Pancreas (tissue), 10 donors: ENCODE measurements at regions not wholly inside any gene's neighbourhood (a gene's known extent, or its start where the extent isn't known, plus 50 kb on each side); places are given as distances from the start of the nearest gene placed in this dataset.

Source experiments
- ATAC-seq, 4 donors: fragments of 200-7000 bp; cut with Tn5 transposase; one replicate each; pipeline versions ENCODE4 v1.8.0 to v1.9.1; 2020; ENCODE audit warnings: mild to moderate bottlenecking in 4 of 4, moderate library complexity in 4 of 4
- DNase-seq, 6 donors: peaks; one replicate each; pipeline ENCODE4 v3.0.0-alpha.2; 2020
- FAIRE-seq: peaks from 2 replicates; lab custom pipeline; 2012; peaks lifted over from hg19 to GRCh38; lab: Jason Lieb, UNC
- H3K27ac ChIP-seq, 4 donors: fragments of 200-600 bp; sonication (generic); 1 replicate in 3 of 4; 2 replicates in 1 of 4; pipeline versions ENCODE4 v1.5.0 to v1.8.0; 2020
- H3K27me3 ChIP-seq, 4 donors: fragments of 200-600 bp; one replicate each; pipeline ENCODE4 v1.8.0; 2021
- H3K36me3 ChIP-seq, 3 donors: fragments of 200-600 bp; sonication (generic) in 1 of 3; one replicate each; pipeline versions ENCODE4 v1.5.0 to v1.8.0; 2020 to 2021
- H3K4me1 ChIP-seq, 3 donors: fragments of 200-600 bp; one replicate each; pipeline ENCODE4 v1.8.0; 2021
- H3K4me3 ChIP-seq, 4 donors: fragments of 200-600 bp; sonication (generic) in 2 of 4; one replicate each; pipeline versions ENCODE4 v1.5.0 to v1.8.0; 2020 to 2021
- H3K9me3 ChIP-seq, 4 donors: fragments of 200-600 bp; one replicate each; pipeline ENCODE4 v1.8.0; 2021
- WGBS, 2 donors: extraction: QIAGEN DNeasy Blood & Tissue Kit; methylation state at CpG; one replicate each; pipeline ENCODE4 v1.1.7; 2013; 5-methylcytosine and 5-hydroxymethylcytosine counted together
- intact Hi-C, 3 donors: fragments of 100-400 bp; cut with DNase I; formaldehyde crosslinking; loops; one replicate each; pipeline versions ENCODE4 v1.11.1 to v1.14.2; 2022
- TF ChIP-seq, protein P1 (sequence below), 4 donors: fragments of 200-600 bp; sonication (generic) in 3 of 4; IDR thresholded peaks; one replicate each; pipeline versions ENCODE4 v1.5.0 to v1.8.0; 2021; ENCODE audit warnings: antibody characterized with exemption in 4 of 4
- donor health status: healthy with polysubstance abuse.
- donor health status: DM: no; HTN: no; CAD: no; lungs with moderate emphysema.
- donor health status: DM: no; HTN: no; CAD: no.
- donor health status: control.
- donor health status: control.
- donor health status: Bipolar disorder and iron deficiency.
- donor health status: DM: yes; HTN: yes; CAD: no.
- donor health status: DM: no; HTN: no; CAD: no.
- donor health status: DM: no; HTN: no; CAD: no.
- donor health status: DM: yes; HTN: yes; CAD: no.

DNA sequence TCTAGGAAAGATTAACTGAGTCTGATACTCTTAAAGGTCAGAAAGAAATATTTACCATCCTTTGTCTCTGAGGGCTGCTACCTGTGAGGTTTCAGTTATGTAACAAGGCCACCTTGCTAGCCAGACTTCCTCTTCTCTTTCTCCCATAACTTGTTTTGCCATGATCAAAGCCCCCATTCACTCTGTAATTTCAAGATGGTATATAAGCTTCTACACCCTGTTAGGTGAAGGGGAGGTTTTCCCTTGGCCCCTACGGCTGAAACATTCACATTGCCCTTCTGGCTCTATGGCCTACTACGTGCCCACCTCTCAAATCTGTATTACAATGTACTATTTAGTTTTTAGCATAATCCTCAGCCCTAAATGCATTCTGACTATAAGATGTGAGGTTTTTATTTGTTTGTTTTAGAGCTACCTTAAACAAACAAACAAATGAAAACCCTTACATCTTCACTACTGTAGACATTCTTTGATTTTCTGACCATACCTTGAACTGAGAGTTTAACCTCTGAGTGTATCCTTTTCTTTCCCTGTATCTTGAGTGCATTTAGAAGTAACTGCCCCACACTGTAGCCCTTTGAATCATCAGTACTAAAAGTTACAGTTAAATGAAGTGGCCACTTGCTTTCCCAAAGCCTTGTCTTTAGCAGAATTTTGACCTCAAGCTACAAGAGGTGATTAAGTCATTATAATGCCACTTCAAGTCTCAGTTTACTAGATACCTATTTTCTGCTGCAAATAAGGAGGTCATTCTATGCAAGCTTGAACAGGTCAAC lies 332.2 kb downstream of the SOCS6 start:
- TF ChIP-seq, protein P1, sequence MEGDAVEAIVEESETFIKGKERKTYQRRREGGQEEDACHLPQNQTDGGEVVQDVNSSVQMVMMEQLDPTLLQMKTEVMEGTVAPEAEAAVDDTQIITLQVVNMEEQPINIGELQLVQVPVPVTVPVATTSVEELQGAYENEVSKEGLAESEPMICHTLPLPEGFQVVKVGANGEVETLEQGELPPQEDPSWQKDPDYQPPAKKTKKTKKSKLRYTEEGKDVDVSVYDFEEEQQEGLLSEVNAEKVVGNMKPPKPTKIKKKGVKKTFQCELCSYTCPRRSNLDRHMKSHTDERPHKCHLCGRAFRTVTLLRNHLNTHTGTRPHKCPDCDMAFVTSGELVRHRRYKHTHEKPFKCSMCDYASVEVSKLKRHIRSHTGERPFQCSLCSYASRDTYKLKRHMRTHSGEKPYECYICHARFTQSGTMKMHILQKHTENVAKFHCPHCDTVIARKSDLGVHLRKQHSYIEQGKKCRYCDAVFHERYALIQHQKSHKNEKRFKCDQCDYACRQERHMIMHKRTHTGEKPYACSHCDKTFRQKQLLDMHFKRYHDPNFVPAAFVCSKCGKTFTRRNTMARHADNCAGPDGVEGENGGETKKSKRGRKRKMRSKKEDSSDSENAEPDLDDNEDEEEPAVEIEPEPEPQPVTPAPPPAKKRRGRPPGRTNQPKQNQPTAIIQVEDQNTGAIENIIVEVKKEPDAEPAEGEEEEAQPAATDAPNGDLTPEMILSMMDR (IDR thresholded peaks at IDR 0.05) = no peak
- H3K4me1 ChIP-seq = no peaks in the 10 kb centered on the region
- no peak for FAIRE-seq

DNA sequence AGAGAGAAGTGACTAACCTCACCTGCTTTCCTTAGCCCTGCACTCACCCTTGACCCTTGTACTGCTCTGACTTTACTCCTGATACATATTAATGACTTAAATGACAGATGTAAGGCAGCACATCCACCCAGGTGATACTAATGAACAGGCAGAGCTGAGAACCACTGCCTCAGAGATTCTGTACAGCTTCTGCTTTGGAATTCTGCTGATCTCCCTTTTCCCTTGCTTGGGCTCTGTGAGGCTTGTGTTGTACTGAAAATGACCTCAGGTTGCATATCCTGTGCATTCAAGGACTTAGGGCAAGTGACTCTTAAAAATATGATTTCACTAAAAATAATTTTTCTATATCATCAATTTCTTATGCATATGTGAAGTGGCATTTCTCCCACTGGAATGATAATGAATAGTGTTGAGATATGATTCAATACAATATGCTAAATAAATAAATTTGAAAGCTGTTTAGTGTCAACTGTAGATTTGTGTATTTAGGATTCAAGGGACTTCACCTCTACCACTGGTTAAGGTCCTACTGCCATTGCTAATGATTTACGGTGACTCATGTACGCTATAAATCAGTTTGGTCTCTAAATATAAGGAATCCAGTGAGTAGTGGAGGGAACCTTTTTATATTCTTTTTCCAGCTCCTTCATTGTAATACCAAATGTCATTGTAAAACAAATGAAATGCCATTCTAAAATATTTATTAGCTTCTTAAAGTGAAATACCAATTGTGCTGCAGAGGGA lies 328.3 kb downstream of the SOCS6 start:
- intact Hi-C loops = no loop called here
- no peak overlapping the region for H3K4me3 ChIP-seq
- no peaks in the 10 kb centered on the region for H3K27me3 ChIP-seq
- DNase-seq (no peak), ATAC-seq (no peak), FAIRE-seq (no peak)
- H3K4me1 ChIP-seq = no peaks in the 10 kb centered on the region
- WGBS, 2 donors = 50 to 89% methylated on average over 2 of the region's 2 CpGs
- TF ChIP-seq, protein P1 (IDR thresholded peaks at IDR 0.05) = no peak
- no peak overlapping the region for H3K27ac ChIP-seq
- no peaks in the 10 kb centered on the region for H3K36me3 ChIP-seq
- no peaks in the 10 kb centered on the region for H3K9me3 ChIP-seq

More for the DNA sequence above, 332.2 kb downstream of the SOCS6 start:
- Histone ChIP-seq H3K9me3 (no peaks in the 10 kb centered on the region), H3K4me3 (no peak overlapping the region), H3K36me3 (no peaks in the 10 kb centered on the region), H3K27ac (no peak overlapping the region), H3K27me3 (no peaks in the 10 kb centered on the region)
- WGBS, 2 donors = 51 to 61% methylated on average over 2 of the region's 2 CpGs
- no peak for ATAC-seq
- intact Hi-C loops = no loop called here
- no peak for DNase-seq

DNA sequence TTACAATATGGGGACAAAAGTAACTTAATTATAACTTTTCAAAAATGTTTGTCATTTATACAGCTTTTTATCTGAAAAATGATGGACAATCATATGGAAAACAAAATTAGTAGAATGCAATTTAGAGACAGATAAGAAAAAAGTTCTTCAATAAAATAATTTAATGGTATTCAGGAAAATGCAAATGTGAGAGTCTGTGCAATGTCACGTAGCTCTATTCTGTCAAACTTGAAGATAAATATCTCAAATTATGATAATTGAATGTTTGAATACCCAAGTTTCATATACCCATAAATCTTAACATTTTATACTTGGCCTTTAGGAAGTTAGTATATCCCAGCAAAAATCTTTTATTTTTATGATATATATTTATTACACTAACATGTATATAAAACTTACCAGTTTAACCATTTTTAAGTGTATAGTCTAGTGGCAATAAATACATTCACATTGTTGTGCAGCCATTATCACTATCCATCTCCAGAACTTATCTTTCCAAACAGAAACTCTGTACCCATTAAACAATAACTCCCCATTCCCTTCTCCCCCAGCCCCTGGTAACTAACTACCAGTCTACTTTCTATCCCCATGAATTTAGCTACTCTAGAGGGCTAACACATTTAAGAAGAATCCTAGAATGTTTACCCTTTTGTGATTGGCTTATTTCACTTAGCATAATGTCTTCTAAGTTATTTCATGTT lies 311.5 kb downstream of the SOCS6 start:
- no peak overlapping the region for H3K27ac ChIP-seq
- intact Hi-C loops = no loop called here
- ATAC-seq = no peak
- no peaks in the 10 kb centered on the region for H3K27me3 ChIP-seq
- TF ChIP-seq, protein P1 (IDR thresholded peaks at IDR 0.05) = no peak
- H3K9me3 ChIP-seq = no peaks in the 10 kb centered on the region
- FAIRE-seq = no peak
- H3K4me3 ChIP-seq = no peak overlapping the region
- H3K4me1 ChIP-seq = no peaks in the 10 kb centered on the region
- 32 to 37% methylated on average over 1 of the region's 1 CpG for WGBS, 2 donors
- DNase-seq = no peak
- no peaks in the 10 kb centered on the region for H3K36me3 ChIP-seq

DNA sequence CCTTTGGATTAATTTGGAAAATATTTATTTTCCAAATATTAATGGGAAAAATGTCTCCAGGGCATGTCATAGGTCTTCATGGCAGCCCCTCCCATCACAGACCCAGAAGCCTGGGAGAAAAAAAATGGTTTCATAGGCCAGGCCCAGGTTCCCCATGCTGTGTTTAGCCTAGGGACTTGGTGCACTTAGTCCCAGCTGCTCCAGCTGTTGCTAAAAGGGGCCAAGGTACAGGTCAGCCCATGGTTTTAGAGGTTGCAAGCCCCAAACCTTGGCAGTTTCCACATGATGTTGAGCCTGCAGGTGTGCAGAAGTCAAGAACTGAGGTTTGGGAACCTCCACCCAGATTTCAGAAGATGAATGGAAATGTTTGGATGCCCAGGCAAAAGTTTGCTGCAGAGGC lies 309.6 kb downstream of the SOCS6 start:
- no peaks in the 10 kb centered on the region for H3K9me3 ChIP-seq
- FAIRE-seq = no peak
- H3K27ac ChIP-seq = no peak overlapping the region
- intact Hi-C loops = no loop called here
- no peak for ATAC-seq
- H3K36me3 ChIP-seq = no peaks in the 10 kb centered on the region
- no peak for DNase-seq
- H3K4me3 ChIP-seq = no peak overlapping the region
- H3K4me1 ChIP-seq = no peaks in the 10 kb centered on the region
- TF ChIP-seq, protein P1 (IDR thresholded peaks at IDR 0.05) = no peak
- no peaks in the 10 kb centered on the region for H3K27me3 ChIP-seq
